CD4-positive, alpha-beta T cell treated with Interleukin-21 for 1 hour (primary cell): ENCODE measurements at regions not wholly inside any gene's neighbourhood (a gene's known extent, or its start where the extent isn't known, plus 50 kb on each side); places are given as distances from the start of the nearest gene placed in this dataset.

Experiments
- DNase-seq: peaks from one replicate; pipeline ENCODE4 v3.0.0-alpha.2; 2020

DNA sequence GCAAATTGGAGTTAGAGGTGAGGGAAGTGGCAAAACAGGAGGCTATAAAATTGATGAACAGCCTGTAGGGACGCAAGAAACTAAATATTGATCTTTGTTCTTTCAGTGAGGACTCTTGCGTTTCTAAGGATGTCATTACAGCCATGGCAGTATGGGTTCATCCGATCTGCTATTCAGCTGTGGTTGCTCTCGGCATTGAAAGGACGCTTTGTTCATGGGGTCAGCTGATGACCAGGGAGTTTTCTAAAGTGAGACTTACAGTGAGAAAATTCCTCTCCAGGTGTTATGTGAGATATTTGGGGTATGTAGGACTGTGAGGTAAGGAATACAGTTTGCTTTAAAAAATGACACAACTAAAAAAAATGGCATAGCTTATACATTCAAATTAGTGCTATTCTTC is 52.7 kb upstream of the PELI1 start:
- DNase-seq = no peak

DNA sequence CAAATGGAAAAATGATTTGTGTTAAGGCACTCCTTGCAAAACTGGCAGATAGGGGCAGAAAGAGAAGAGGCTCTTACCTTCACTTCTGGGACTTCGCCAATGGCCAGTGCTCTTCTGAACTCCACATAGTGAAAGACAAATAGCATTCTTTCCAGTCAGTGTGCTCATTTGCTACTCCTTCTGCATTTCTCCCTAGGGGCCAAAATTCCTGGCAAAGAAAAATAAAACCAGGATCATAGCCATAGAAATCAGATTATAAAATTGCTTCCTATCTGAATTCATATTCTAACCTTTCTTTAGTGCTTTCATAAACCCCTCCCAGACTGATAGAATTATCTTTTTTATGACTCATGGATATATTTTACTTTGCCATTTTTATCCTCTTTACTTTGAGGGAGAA is 56.9 kb upstream of the PELI1 start:
- DNase-seq = no peak

DNA sequence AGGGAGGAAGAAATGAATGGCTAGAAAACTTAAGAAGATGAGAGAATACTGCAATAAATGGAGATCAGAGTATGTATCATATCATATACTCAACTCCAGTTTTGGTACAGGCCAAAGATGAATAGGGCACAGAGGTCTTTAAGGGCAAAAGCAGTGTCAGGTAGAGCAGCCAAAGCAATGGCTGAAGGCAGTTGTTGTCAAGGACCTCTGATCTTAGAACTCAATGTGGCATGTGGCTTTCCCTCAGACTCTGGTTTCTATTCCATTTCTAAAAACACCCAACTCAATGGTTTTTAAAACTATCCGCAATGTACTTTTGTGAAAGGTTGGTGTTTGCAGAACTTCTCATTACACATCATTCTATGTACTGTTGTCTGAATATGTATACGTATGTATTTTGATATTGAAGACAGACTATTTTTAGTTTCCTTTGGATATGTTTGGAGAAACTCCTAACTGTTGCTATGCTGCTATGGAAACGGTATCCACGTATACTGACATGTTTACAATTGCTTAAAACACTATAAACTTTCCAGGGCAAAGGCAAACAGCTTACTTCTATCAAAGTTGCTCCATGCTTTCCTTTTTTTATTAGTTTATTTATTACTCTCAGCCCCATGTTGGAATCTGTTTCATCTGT is 58.1 kb upstream of the PELI1 start:
- peak; percentile 51 for DNase-seq

DNA sequence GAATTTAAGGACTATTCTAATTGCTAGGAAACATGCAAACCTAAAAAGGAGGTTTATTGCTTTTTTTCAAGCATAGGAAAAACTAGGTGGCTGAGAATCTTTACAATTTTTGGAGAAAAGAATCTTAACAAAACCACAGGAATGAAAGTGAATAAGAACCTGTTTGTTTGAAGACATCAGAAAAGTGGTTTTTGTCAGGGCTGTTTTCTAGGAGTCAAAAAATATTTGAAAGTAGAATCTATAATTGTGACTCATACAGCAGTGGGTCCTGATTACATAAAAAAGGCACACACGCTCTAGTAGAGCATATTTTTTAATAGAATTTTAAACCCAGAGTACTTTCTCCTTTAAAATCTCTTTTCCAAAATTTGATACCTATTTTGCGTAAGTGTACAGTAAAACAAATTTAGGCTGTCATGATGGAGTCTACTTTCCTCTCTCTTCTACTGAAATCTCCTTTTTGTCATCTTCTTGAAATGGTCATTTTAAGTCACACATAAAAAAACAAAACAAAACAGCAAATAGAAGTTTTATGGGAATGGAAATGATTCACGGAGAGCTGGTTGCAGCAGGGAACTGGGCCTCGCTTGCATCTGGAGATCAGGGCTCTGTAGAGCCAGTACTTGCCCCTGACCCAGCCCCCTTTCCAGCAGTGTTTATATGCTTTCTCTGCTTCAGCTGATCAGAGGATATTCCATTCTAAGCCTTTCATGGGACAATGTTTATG is 59.1 kb upstream of the PELI1 start:
- DNase-seq = peak; percentile 23

DNA sequence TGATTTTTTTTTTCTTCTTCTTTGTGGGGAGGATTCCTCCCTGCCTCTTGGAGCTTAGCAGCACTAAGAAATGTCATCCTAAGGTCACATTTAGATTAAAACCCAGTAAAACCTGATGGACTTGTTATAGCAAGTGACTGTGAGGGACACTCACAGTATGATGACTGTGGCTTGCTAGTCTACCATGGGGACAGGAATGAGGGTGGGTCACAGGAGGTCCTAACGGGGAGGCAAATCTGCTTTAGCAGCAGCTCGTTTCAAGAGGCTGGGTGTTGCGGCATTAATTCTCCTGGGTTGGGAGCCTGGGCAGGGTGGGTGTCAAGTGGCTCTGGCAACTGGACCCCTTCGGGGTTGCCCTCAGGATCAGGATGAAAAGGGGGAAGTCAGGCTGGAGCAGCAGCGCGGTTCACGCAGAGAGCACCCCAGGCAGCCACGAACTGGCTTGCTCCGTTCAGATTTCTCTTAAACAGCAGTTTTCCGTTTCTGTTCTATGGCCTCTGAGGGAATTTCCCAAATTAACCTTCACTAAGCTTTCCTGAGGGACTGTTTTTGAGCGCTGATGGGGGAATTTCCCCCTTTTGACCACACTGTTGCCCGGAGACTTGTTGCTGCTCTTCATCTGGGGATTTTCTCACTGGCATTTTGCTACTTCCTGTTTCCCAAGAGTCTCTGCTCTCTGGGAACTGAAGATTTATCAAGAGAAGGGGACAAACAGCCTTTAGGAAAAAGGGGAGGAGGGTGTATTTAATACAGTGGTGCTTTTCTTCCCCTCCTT is 59.8 kb upstream of the PELI1 start:
- peak; percentile 84 for DNase-seq

DNA sequence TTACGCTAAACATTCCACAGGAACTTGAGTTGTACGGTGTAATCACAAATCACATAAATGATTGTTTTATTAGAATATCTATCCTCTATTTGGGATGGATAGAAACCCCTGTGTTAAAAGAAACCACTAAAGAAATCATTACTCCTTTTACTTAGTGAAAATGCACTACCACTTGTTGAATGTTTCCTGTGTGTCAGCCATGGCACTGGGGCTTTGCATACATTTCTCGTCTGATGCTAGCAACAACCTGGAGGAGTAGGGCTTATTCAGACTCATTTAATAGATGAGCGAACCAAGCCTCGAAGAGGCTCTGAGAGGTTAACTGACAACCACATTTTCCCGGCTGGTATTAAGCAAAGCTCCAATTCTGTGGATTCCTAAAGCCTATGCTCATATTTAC is 60.5 kb upstream of the PELI1 start:
- peak; percentile 30 for DNase-seq

DNA sequence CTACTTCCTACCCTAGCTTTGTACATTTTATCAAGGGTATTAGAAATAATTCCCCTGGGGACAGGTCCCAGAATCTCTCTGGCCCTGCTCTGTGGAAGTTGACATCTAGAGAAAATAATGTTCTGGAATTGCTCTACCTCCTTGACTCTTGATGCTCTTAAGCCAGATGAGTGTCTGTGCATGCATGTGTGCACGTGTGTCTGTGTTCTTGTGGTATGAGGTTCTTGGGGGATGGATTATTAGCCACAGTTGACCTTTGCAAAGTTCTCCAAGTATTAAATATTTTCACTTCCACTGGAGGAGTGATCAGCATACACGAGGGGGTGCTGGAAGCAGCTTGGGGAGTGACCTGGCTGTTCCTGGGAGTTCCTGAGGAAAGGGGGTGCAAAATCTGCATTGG is 61.2 kb upstream of the PELI1 start:
- DNase-seq = no peak

DNA sequence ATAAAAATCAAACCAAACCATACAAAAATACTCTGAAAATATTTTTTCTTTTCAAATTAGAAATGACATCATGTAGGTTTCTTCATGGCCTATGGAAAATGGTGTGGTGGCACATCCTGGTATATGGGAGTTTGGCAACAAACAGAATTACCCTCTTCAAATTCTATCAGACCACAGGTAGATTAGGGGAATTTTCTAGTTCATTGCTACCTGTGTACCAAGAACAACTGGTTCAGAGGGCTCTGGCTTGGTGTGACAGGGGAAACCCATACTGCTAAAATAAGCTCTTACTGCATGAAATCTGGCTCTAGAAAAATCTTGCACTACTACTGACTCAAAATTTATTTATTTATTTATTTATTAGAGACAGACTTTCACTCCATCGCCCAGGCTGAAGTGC is 63.4 kb upstream of the PELI1 start:
- peak; percentile 55 for DNase-seq

DNA sequence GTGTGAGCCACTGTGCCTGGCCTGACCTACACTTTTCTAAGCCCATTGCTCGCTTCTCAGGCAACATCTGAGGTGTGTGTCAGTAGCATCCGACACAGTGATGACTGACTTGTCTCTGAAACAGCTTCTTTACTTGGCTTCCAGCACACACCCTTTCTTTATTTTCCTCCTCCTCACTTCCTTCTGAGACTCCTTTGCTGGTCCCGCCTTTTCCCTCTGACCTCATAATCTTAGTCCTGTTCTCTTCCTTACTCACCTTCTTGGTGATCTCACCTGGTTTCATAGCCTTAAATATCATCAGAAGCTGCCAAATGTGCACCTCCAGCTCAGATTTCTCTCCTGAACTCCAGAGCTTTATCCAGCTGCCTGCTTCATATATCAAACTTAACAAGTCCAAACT is 66.6 kb upstream of the PELI1 start:
- no peak for DNase-seq

DNA sequence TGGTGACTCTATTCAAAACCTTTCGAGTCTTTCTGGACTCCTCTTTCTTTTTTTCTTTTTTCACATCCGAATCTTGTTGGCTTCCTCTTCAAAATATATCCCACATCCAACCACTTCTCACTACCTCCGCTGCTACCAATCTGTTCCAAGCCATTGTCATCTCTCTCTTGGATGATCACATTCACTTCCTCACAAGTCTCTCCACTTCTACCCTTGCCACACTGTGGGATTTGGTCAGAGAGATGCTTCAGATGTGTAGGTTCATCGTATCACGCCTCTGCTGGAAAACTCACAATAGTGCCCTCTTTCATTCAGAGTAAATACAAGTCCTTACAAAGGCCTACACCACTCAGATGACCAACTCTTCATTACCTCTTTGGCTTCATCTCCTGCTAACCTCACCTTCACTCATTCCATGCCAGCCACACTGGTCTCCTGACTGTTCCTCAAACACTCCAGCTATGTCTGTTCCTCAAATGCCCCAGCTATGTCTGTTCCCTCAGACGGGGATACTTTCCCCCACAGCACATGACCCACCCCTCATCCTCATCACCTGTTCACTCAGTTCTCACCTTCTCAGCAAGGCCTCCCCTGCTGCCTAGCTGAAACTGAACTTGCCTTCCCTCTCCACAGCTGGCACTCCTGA is 67.2 kb upstream of the PELI1 start:
- DNase-seq = no peak

DNA sequence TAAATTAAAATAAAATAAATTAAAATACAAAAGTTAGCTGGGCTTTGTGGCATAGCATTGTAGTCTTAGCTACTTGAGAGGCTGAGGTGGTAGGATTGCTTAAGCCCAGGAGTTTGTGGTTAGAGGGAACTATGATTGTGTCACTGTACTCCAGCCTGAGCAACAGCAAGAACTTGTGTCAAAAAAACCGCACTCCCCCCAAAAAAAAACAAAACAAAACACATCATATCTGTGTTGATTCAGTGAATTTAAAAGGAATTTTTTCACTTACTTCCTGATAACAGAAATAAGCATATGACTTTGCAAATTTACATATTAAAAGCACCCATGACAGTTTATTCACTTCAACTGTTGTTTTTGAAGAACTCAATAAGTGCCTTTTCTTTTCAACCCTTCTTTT is 68.1 kb upstream of the PELI1 start:
- peak; percentile 57 for DNase-seq

DNA sequence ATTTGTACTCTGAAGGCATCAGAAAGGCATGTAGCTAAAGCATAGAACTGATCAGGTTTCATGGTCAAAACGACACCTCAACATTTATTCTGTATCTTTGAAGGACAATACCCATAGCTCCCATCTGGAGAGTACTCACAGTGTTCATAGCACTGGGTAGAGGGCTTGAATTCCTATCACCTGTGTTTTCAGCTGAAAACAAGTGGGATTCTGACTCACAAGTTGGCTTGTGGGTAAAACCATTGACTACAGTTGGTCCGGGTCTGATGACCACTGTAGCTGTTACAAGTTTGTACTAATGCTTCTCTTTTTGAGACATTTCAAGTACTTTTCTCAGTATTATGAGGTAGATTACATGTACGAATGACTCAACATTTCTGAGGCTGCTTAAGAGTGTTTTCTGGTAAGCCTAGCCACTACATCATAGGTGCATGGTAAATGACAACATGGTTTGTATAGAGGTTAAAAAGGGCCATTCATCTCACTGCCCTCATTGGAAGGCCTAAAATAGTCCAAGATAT is 68.6 kb upstream of the PELI1 start:
- peak; percentile 38 for DNase-seq

DNA sequence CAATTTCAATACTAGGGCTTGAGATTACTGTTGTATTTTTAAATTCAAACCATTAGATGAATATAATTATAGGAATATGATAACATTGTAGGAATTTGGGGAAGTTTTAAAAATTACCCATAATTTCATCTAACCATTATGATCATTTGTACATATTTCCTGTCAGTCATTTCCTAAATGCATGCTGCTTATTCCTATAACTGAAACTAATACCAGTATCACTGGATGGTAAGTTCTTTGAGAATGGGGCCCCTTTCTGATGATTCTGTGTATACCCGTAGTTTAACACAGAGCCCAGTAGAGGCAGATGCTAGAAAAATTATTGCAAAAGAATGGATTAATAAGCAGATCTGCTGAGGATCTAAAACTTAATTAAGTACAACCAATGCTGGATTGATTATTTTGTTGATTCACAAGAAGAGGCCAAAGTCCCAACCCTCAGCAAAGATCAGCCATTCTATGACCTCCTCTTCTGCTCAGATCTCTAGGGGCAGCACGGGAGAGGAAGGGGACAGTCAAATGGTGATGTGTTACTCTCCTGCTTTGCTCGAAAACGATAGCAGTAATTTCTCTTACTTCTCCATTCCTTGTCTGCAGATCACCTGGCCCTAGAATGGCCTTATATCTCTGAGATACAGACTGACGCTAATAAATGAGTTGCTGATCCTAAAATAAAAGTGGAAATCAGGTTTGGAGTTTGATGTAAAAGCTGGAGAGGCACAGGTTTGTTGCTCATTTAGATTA is 69.5 kb upstream of the PELI1 start:
- peak; percentile 26 for DNase-seq

DNA sequence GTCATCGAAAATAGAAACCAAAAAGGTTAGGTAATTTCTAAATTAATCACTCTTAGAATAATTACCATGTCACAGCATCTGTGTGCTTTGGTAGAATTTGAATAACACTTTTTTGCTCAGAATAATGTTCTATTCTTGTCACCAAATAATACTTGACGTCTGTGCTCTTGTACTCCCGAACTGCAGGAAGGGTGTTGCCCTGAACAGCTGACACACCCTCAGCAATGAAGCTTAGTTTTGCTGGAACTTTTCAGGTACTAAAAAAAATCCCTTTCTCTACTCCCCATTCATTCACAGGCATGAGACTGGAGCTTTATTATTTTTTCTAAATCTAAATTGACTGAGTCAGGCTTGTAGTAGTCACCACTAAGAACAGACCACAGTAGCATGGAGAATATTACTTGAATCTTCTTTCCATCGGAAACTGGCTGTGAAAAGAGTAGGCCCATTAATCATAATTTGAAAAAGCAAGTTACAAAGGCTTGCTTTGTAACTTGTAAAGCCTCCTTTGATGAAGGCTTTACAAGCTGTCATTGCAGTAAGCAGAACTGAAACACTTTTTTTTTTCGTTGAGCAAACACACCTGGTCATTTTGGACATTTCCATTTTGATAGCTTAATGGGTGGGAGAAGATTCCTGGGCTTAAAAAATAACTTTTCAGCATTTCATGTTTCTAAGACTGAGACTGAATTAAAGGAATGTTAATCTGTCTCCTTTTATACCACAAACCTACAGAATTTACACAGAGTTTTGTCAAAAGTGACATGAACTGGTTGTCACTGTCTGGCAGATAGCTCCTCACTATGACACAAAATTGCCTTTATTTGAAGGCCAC is 70.3 kb upstream of the PELI1 start:
- DNase-seq = peak; percentile 71

DNA sequence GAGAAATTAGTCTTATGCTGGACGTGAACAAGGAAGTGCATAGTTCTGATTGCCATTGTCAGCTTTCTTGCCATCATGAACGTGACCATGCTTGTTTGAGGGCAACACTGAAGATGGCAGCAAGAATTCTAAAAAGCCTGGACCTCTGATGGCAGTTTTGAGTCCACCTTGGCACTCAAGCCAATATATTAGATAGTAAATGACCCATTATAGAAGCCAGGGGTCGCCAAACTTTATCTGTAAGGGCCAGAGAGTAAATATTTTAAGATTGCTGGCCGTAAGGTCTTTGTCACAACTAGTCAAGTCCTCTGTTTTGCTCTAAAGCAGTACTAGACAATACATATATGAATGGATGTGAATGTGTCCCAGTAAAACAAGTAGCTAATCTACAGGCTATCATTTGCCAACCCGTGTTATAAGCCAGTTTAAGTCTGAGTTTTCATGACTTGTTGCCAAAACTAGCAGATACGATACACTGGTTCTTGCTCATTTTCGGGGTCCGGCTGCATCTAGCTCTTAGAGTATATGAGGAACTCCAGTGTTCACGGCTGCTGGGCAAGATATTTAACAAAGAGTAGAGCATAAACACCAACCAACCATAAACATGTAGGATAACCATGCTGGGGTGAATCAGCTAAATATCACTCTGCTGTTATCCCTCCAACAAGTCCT is 73.1 kb upstream of the PELI1 start:
- no peak for DNase-seq

DNA sequence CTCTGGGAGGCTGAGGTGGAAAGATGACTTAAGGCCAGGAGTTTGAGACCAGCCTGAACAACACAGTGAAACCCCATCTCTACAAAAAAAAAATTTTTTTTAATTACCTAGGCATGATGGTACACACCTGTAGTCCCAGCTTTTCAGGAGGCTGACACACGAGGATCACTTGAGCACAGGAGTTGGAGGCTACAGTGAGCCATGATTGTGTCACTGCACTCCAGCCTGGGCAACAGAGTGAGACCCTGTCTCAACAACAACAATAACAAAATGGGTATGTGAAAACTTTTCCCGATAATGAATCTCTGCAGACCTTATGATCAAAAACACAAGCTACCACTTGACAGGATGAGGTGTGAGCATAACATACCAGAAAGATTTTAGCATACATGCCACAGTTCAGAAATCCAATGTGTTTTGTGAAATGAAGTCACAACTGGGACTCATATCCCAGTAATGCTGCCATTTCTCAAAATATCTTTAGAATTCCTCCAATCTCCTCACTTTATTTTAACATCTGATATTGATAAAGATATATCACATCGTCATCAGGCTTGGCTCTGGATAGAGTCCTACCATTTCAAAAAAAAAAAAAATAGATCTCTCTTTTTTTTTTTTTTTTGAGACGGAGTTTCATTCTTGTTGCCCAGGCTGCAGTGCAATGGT is 74.0 kb upstream of the PELI1 start:
- DNase-seq = no peak

DNA sequence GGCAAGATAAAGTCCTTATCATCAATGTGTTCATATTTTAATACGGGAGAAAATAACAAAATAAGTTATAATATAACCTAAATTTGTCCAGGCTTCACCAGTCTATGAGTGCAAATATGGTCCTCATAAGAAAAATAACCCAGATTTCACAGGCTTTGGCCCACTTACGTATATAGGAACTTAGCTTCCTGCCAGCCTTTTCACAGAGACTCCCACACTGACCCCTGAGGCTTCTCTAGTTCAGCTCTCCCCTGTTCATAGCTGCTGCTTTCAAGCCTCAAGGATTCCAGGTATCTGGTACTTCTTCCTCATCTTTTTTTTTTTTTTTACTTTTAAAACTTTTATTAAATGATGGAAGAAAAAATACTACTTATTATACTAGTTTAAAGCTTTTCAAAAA is 74.9 kb upstream of the PELI1 start:
- no peak for DNase-seq

DNA sequence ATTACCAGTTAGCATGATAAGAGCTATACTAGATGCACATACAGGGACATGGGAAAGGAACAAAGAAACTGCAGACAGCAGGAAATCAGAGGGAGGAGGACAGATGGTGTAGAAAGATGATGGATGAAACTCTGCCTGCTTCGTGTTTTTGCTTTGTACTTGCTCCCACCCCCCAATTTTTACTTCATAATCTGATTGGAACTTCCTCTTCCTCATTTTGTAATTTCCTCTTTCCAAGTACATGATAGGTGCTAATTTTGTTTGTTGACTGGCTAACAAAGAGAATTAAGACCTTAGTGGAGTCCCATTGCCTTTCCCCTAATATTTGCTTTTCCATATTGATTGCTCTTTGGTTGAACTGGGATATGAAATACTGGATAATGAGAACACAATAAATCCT is 76.0 kb upstream of the PELI1 start:
- no peak for DNase-seq

DNA sequence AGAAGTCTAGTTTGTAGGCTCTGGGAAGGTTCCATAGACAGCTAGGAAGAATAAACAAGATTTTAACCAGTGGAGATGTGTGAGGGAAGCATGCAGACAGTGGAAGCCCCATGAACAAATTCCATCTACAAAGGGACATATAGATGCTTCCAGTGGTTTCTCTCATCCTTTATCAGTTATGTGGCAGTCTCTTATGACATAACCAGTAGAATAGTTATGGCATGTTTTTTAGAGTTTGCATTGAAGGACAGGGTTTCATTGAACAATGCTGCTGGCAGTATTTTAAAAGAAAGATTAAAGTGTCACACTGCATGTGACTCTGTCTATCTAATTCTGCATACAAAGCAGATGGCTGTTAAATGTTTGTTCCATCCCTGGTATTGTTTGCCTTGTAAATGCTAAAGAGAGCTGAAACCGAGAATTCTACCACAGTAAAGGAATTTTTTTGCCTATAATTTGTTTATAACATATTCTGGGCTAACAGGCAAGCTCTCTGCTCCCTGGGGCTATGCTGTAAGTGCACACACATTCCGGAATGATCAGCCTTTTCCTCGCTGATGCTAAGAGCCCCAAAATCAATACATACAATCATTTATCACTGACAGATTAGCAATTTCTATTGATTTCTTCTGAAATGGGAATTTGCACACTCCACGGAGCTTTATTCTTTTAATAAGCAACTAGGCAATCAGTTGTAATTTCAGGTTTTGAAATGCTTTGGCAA is 76.8 kb upstream of the PELI1 start:
- no peak for DNase-seq

DNA sequence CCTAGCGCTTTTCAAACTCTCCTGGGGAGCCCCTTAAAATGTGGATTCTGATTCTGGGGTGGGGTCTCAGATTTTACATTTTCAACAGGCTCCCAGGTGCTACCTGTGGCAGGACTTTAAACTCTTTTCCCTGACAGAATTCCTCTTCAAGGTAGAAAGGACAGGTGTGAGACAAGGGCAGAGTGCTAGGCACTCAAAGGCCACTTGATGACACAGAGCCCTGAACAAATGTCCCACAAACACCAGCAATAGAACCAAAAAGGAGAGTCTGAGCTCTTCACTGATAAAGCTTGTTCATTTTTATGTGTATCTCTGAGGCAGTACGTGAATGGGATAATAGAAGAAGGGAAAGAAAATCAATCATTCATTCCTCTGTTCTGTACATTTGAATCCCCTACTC is 77.7 kb upstream of the PELI1 start:
- no peak for DNase-seq
